HG03565 (cell line): ENCODE measurements at regions not wholly inside any gene's neighbourhood (a gene's known extent, or its start where the extent isn't known, plus 50 kb on each side); places are given as distances from the start of the nearest gene placed in this dataset.
"Not testable (repeated sequence)": the region's sequence is repeated elsewhere in the genome, so short reads cannot be mapped to it uniquely, and the experiment has no call there.

ENCODE experiments used
- ATAC-seq: cut with Tn5 transposase; IDR thresholded peaks from one replicate; pipeline ENCODE4 v1.9.1; 2021; ENCODE audit warnings: mild to moderate bottlenecking, moderate library complexity; ENCODE audit not compliant: unreplicated experiment

GRCh38 chr5:117588611-117589010 is 1014.0 kb upstream of the SEMA6A start:
- no peak for ATAC-seq

GRCh38 chr5:117587111-117587510 is 1012.5 kb upstream of the SEMA6A start:
- ATAC-seq = no peak

- ATAC-seq = no peak
Observed at GRCh38 chr5:117568622-117569021, 994.0 kb upstream of the SEMA6A start.

- no peak for ATAC-seq
Observed at GRCh38 chr5:117568126-117568525, 993.5 kb upstream of the SEMA6A start.

- ATAC-seq = no peak
Observed at GRCh38 chr5:117562647-117563046, 988.0 kb upstream of the SEMA6A start.

GRCh38 chr5:117561531-117561930 is 986.9 kb upstream of the SEMA6A start:
- no peak for ATAC-seq

- no peak for ATAC-seq
Observed at GRCh38 chr5:117559005-117559844, 984.6 kb upstream of the SEMA6A start.

GRCh38 chr5:117551236-117551635 is 976.6 kb upstream of the SEMA6A start:
- ATAC-seq = no peak

- no peak for ATAC-seq
Observed at GRCh38 chr5:117547192-117547591, 972.6 kb upstream of the SEMA6A start.

GRCh38 chr5:117539692-117540091 is 965.1 kb upstream of the SEMA6A start:
- ATAC-seq = no peak

GRCh38 chr5:117533792-117534191 is 959.2 kb upstream of the SEMA6A start:
- no peak for ATAC-seq

- not testable (repeated sequence) for ATAC-seq
Observed at GRCh38 chr5:117533051-117533670, 958.5 kb upstream of the SEMA6A start.

- no peak for ATAC-seq
Observed at GRCh38 chr5:117519957-117520500, 945.4 kb upstream of the SEMA6A start.

- ATAC-seq = no peak
Observed at GRCh38 chr5:117504305-117504704, 929.7 kb upstream of the SEMA6A start.

- ATAC-seq = no peak
Observed at GRCh38 chr5:117497601-117498000, 923.0 kb upstream of the SEMA6A start.

GRCh38 chr5:117496801-117497200 is 922.2 kb upstream of the SEMA6A start:
- no peak for ATAC-seq

GRCh38 chr5:117494188-117494587 is 919.6 kb upstream of the SEMA6A start:
- no peak for ATAC-seq

GRCh38 chr5:117488976-117489500 is 914.4 kb upstream of the SEMA6A start:
- ATAC-seq = no peak

- ATAC-seq = no peak
Observed at GRCh38 chr5:117487556-117487955, 912.9 kb upstream of the SEMA6A start.

GRCh38 chr5:117486879-117487391 is 912.3 kb upstream of the SEMA6A start:
- no peak for ATAC-seq

- ATAC-seq = no peak
Observed at GRCh38 chr5:117486261-117486660, 911.6 kb upstream of the SEMA6A start.

GRCh38 chr5:117475919-117476318 is 901.3 kb upstream of the SEMA6A start:
- no peak for ATAC-seq
